ENCODE measurements at regions not wholly inside any gene's neighbourhood (a gene's known extent, or its start where the extent isn't known, plus 50 kb on each side); places are given as distances from the start of the nearest gene placed in this dataset.

DNA sequence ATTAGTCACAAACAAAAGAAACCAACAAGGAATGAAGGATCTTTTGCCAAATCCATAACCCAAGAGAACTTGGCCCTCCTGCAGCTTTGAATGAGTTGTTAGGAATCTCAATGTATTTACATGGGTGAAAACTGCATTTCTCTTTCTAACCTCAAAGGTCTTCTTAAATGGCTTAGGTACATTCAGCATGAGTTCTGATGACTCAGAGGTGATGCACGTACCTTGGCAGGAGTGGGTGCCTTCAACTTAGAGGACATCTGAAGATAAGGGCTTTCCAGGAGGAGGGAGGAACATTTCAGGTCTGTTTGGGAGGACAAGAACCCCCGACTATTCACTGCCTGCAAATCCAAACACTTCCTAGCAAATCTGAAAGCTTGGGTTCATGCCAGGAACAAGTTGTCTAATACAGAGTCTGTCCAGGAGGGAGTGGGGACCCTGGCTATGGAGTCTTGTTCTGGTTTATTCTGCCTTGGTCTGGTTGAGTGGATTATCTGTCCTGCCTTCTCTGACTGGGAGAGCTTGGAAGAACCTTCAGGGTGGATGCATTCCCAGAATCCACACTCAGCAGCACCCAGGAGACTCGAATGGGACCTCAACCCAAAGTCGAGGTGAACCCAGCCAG, 65.7 kb downstream of the IRX2 start:
- no peak for DNase-seq (ENCODE audit: low spot score)
- no peak for TF ChIP-seq CTCF (IDR thresholded peaks at IDR 0.05; ENCODE audit: extremely low read depth, missing control alignments)

DNA sequence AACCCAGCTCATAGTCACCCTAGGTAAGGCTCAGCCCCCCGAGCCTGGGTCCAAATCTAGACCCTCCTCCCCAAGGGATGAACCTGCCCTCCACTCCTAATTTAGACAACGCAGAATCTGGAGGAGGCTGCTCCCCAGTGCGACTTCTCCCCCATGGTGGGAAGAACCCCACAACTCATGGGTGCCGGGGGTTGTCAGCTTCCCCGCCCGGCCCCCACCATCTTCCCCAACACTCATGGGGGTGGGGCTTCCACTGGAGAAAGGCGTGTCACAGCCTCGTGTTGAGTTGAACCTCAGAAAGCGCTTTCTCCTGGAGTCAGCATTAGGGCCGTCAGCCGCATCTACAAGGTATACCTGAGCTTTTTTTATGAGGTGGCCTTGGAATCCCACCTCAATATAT, 66.9 kb downstream of the IRX2 start:
- TF ChIP-seq CTCF (IDR thresholded peaks at IDR 0.05; ENCODE audit: extremely low read depth, missing control alignments), result no peak

GRCh38 chr5:2683720-2684119, 67.8 kb downstream of the IRX2 start:
- TF ChIP-seq CTCF (IDR thresholded peaks at IDR 0.05; ENCODE audit: extremely low read depth, missing control alignments), result no peak

More for the DNA sequence above, 66.9 kb downstream of the IRX2 start:
- DNase-seq (ENCODE audit: low spot score), result no peak

DNA sequence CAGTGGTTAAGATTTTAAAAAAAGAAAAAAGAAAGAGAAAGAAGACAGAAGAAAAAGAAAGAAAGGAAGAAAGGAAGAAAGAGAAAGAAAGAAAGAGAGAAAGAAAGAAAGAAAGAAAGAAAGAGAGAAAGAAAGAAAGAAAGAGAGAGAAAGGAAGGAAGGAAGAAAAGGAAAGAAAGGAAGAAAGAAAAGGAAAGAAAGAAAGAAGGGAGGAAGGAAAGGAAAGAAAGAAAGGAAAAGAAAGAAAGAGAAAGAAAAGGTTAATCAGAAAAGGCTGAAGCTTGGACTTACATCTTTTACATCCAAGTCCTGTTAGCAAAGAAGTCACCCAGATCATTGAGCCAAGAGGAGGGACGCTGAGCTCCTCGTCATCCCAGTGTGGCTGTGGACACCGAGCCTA, 70.0 kb downstream of the IRX2 start:
- DNase-seq (ENCODE audit: low spot score), result no peak
- TF ChIP-seq CTCF (IDR thresholded peaks at IDR 0.05; ENCODE audit: extremely low read depth, missing control alignments), result no peak

More at GRCh38 chr5:2683720-2684119, 67.8 kb downstream of the IRX2 start:
- no peak for DNase-seq (ENCODE audit: low spot score)

DNA sequence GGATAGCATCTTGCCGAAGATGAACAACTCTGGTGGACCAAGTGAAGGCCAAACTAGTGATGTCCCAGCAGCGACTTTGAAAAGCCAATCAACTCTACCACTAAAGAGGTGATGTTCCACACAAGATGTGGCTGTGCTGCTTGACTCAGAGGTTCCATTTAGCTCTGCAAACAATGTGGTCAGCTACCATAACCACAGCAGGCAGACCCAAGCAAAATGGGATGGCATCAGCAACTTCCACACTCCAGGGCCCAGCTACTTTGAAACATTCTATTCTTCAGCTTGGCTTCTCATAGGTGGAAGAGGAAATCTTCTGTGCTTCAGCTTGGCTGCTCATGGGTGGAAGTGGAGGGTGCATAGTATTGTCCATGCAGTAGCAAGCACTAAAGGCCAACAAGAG, 70.5 kb downstream of the IRX2 start:
- DNase-seq (ENCODE audit: low spot score), result no peak
- TF ChIP-seq CTCF (IDR thresholded peaks at IDR 0.05; ENCODE audit: extremely low read depth, missing control alignments), result no peak

DNA sequence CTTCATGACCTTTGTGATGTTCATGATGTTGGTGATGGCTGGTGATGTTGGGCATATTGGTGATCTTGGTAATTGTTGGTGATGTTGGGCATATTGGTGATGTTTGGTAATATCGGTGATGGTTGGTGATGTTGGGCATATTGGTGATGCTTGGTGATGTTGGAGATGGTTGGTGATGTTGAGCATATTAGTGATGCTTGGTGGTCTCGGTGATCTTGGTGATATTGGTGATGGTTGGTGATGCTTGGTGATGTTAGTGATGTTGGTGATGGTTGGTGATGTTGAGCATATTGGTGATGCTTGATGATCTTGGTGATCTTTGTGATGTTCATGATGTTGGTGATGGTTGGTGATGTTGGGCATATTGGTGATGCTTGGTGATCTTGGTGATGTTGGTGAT, 73.8 kb downstream of the IRX2 start:
- no peak for TF ChIP-seq CTCF (IDR thresholded peaks at IDR 0.05; ENCODE audit: extremely low read depth, missing control alignments)
- DNase-seq (ENCODE audit: low spot score), result no peak

GRCh38 chr5:2675548-2675947, 75.9 kb downstream of the IRX2 start:
- no peak for DNase-seq (ENCODE audit: low spot score)
- no peak for TF ChIP-seq CTCF (IDR thresholded peaks at IDR 0.05; ENCODE audit: extremely low read depth, missing control alignments)

Data from GM20000 (cell line).